Tibial nerve (tissue), 4 donors: ENCODE measurements at regions not wholly inside any gene's neighbourhood (a gene's known extent, or its start where the extent isn't known, plus 50 kb on each side); places are given as distances from the start of the nearest gene placed in this dataset.

ENCODE experiments used
- DNase-seq, 2 donors: peaks; one replicate each; pipeline ENCODE4 v3.0.0-alpha.2; 2019; ENCODE audit warnings: low spot score in 2 of 2
- H3K27ac ChIP-seq, 4 donors: fragments of 200-600 bp; sonication (generic) in 3 of 4; one replicate each; pipeline ENCODE4 v1.5.1; 2017 to 2019; ENCODE audit warnings: mild to moderate bottlenecking in 1 of 4
- H3K27me3 ChIP-seq, 2 donors: fragments of 200-600 bp; sonication (generic) in 1 of 2; one replicate each; pipeline versions ENCODE4 v1.5.1 to v1.6.0; 2017 to 2019
- H3K36me3 ChIP-seq, 3 donors: fragments of 200-600 bp; sonication (generic); one replicate each; pipeline ENCODE4 v1.5.1; 2018 to 2019
- H3K4me1 ChIP-seq, 4 donors: fragments of 200-600 bp; sonication (generic) in 3 of 4; one replicate each; pipeline ENCODE4 v1.5.1; 2017 to 2019
- H3K4me3 ChIP-seq, 4 donors: fragments of 200-600 bp; sonication (generic) in 3 of 4; one replicate each; pipeline ENCODE4 v1.5.1; 2017 to 2019; ENCODE audit warnings: mild to moderate bottlenecking in 1 of 4, moderate library complexity in 1 of 4
- H3K9me3 ChIP-seq, 4 donors: fragments of 200-600 bp; sonication (generic) in 3 of 4; one replicate each; pipeline ENCODE4 v1.5.1; 2017 to 2019
- CTCF ChIP-seq, 5 experiments: fragments of 200-600 bp in 3 of 5; fragments of 450-650 bp in 2 of 5; sonication (generic) in 3 of 5; IDR thresholded peaks; one replicate each; pipeline ENCODE4 v1.5.1; 2016 to 2019; ENCODE audit warnings: antibody characterized with exemption in 5 of 5, mild to moderate bottlenecking in 3 of 5, moderate library complexity in 2 of 5
- EP300 ChIP-seq, 2 donors: sonication (generic); formaldehyde crosslinking; IDR thresholded peaks; one replicate each; pipeline ENCODE4 v1.6.1; 2017; ENCODE audit warnings: antibody characterized with exemption in 2 of 2, mild to moderate bottlenecking in 1 of 2
- POLR2A ChIP-seq, 2 donors: fragments of 450-650 bp; IDR thresholded peaks; one replicate each; pipeline ENCODE4 v1.6.1; 2017; ENCODE audit warnings: antibody characterized with exemption in 2 of 2, mild to moderate bottlenecking in 2 of 2, moderate library complexity in 2 of 2
- WGBS, 2 donors: methylation state at CpG; one replicate each; pipeline ENCODE4 v1.1.5; 2018; 5-methylcytosine and 5-hydroxymethylcytosine counted together

DNA sequence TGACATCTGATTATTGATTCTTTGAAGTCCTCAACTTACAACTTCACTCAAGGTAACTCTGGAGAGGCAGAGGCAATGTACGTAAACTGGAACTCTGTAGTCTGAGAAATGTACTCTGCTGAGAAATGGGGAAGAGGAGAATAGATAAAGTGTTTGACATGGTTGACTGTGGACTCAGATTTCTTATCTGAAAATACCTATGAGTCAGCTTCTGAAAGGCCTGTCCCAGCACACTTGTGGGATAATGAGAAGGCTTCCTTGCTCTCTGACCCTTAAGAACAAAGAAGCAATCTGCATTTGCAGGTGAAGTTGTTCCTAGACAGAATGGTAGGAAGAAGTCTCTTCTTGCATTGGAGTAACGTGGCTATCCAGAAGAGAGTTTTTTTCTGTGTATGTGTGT is 1573.5 kb downstream of the BRINP3 start:
- H3K4me1 ChIP-seq: no peaks in the 10 kb centered on the region
- H3K4me3 ChIP-seq: no peak overlapping the region
- H3K27me3 ChIP-seq: no peaks in the 10 kb centered on the region
- no peaks in the 10 kb centered on the region for H3K9me3 ChIP-seq
- no peak overlapping the region for H3K27ac ChIP-seq
- 86 to 88% methylated on average over 2 of the region's 2 CpGs for WGBS, 2 donors
- H3K36me3 ChIP-seq: no peaks in the 10 kb centered on the region
- TF ChIP-seq POLR2A (IDR thresholded peaks at IDR 0.05): no peak
- TF ChIP-seq EP300 (IDR thresholded peaks at IDR 0.05): no peak
- no peak for TF ChIP-seq CTCF (IDR thresholded peaks at IDR 0.05)
- no peak for DNase-seq

- Histone ChIP-seq H3K4me3 (no peak overlapping the region), H3K27me3 (no peaks in the 10 kb centered on the region), H3K27ac (no peak overlapping the region), H3K36me3 (no peaks in the 10 kb centered on the region), H3K4me1 (no peaks in the 10 kb centered on the region), H3K9me3 (no peaks in the 10 kb centered on the region)
- WGBS, 2 donors: 87 to 90% methylated on average over 10 of the region's 10 CpGs
- TF ChIP-seq POLR2A (IDR thresholded peaks at IDR 0.05) (no peak), CTCF (IDR thresholded peaks at IDR 0.05) (no peak), EP300 (IDR thresholded peaks at IDR 0.05) (no peak)
- no peak for DNase-seq
Observed at GRCh38 chr1:188906921-188907641, 1570.6 kb downstream of the BRINP3 start.

DNA sequence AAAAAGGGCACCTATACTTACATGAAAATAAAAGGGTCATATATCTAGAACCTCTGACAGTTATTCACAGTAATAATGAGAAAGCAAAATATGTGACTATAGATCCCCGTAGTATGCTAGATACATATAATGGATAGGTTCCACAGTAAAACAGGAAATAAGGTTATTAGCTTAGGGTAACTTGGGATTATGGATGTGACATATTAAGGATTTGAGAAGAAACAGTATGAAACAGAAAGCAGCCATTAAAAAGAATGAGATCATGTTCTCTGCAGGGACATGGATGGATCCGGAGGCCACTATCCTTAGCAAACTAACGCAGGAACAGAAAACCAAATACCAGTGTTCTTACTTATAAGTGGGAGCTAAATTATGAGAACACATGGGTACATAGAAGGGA is 1547.3 kb downstream of the BRINP3 start:
- no peaks in the 10 kb centered on the region for H3K27me3 ChIP-seq
- no peak overlapping the region for H3K4me3 ChIP-seq
- H3K4me1 ChIP-seq: no peaks in the 10 kb centered on the region
- DNase-seq: no peak
- H3K9me3 ChIP-seq: no peaks in the 10 kb centered on the region
- 65 to 74% methylated on average over 3 of the region's 3 CpGs for WGBS, 2 donors
- H3K27ac ChIP-seq: no peak overlapping the region
- H3K36me3 ChIP-seq: no peaks in the 10 kb centered on the region
- TF ChIP-seq CTCF (IDR thresholded peaks at IDR 0.05): no peak
- TF ChIP-seq EP300 (IDR thresholded peaks at IDR 0.05): no peak
- TF ChIP-seq POLR2A (IDR thresholded peaks at IDR 0.05): no peak

DNA sequence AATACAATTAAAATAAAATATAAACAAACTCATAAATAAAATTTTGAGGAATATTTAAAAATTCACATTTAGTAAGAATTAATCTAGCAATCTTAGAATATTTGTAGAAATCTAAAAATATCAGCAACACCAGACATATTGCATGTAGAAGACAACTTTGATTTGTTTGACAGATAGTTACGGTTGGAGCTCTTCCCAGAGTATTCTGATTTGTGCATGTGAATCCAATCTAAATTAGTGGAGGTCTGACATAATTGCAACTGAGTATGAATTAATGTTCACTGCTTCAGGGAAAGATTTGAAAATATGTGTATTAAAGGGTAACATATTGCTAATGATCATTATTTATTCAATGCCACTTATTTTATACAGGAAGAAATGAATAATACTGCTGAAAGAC is 1546.2 kb downstream of the BRINP3 start:
- H3K4me3 ChIP-seq: no peak overlapping the region
- TF ChIP-seq CTCF (IDR thresholded peaks at IDR 0.05) (no peak), EP300 (IDR thresholded peaks at IDR 0.05) (no peak), POLR2A (IDR thresholded peaks at IDR 0.05) (no peak)
- WGBS, 2 donors: 85 to 95% methylated on average over 1 of the region's 1 CpG

DNA sequence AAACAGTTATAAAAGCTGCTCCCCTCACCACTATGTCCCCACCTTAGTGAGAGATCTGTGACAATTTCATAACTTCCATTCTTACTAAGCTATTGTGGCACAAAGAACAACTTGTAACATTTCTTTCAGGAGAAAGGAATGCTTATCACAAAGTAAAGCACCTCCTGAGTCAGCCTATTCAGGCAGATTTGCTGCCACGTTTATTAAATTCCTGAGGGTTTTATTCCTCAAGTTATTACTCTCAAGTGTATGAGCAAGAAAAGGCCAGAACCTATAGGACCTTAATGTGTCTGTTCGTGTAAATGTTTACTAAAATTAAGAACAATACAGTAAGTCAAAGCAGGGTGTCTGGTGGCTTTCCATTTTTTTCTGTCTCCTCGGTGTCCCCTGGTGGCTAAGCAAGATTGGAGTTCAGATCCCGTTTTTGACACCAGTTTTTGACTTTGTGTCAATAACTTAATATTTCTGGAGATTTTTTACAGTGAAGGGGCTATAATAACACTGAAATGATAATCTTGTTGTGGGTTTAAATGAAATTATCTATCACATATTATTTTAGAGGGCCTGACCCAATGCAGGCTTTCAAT is 1539.6 kb downstream of the BRINP3 start:
- H3K27ac ChIP-seq: no peak overlapping the region
- H3K9me3 ChIP-seq: no peaks in the 10 kb centered on the region
- no peak for DNase-seq
- no peaks in the 10 kb centered on the region for H3K36me3 ChIP-seq
- WGBS, 2 donors: 32 to 41% methylated on average over 4 of the region's 4 CpGs
- no peaks in the 10 kb centered on the region for H3K27me3 ChIP-seq
- H3K4me3 ChIP-seq: no peak overlapping the region
- no peaks in the 10 kb centered on the region for H3K4me1 ChIP-seq
- peak in 1 of 5 experiments; percentile 13 for TF ChIP-seq CTCF (IDR thresholded peaks at IDR 0.05)
- TF ChIP-seq POLR2A (IDR thresholded peaks at IDR 0.05): no peak

More for the DNA sequence above, 1546.2 kb downstream of the BRINP3 start:
- Histone ChIP-seq H3K4me1 (no peaks in the 10 kb centered on the region), H3K9me3 (no peaks in the 10 kb centered on the region), H3K27ac (no peak overlapping the region), H3K27me3 (no peaks in the 10 kb centered on the region), H3K36me3 (no peaks in the 10 kb centered on the region)
- no peak for DNase-seq
